NCI-H82 (cell line): ENCODE measurements at regions not wholly inside any gene's neighbourhood (a gene's known extent, or its start where the extent isn't known, plus 50 kb on each side); places are given as distances from the start of the nearest gene placed in this dataset.
"Not testable (repeated sequence)": the region's sequence is repeated elsewhere in the genome, so short reads cannot be mapped to it uniquely, and the experiment has no call there.

Experiments
- DNase-seq: peaks from one replicate; lab custom pipeline; 2025; lab: John Stamatoyannopoulos, UW

- no peak for DNase-seq
Measured at GRCh38 chr9:96156171-96156974, 145.6 kb downstream of the HSD17B3 start.

GRCh38 chr9:96154081-96154480 is 147.9 kb downstream of the HSD17B3 start:
- DNase-seq: no peak

GRCh38 chr9:96152550-96152949 is 149.4 kb downstream of the HSD17B3 start:
- no peak for DNase-seq

- DNase-seq: no peak
Measured at GRCh38 chr9:96150324-96151227, 151.4 kb downstream of the HSD17B3 start.

GRCh38 chr9:96149533-96150280 is 152.3 kb downstream of the HSD17B3 start:
- no peak for DNase-seq

GRCh38 chr9:96148634-96149532 is 153.1 kb downstream of the HSD17B3 start:
- no peak for DNase-seq

- DNase-seq: not testable (repeated sequence)
Measured at GRCh38 chr9:96147029-96147428, 154.9 kb downstream of the HSD17B3 start.

DNA sequence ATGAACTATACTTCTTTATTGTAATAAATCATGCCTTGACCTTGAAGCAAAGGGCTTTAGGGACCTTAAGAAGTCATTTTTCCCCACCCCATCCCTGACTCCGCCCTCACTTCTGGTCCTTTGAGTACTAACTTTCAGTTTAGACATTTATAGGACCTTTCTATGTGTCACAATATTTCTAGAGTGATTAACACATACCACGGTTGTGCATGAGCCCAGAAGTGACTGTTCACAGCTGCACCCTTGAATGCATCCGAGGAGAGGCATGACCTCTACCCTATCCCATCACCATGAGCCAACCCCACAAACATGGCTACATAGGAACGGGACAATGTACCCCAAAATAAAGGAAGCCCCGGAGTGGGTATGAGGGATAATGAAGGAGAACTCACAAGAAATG is 160.3 kb downstream of the HSD17B3 start:
- DNase-seq: no peak

DNA sequence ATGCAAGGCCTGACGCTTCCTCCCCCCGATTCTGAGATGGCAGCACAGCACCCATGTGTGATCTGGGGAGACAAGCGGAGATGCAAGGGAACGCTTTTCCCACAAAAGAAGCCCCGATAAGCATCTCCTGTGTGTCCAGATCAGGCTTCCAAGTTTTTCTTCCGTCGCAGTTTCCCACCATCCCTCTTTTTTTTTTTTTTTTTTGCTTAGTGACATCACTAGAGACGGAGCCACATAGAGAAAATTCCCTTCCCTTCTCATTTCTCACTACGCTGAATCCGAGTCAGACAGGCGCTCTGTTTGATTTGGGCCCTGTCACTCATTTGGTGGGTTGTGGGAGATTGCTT is 160.9 kb downstream of the HSD17B3 start:
- DNase-seq: no peak

DNA sequence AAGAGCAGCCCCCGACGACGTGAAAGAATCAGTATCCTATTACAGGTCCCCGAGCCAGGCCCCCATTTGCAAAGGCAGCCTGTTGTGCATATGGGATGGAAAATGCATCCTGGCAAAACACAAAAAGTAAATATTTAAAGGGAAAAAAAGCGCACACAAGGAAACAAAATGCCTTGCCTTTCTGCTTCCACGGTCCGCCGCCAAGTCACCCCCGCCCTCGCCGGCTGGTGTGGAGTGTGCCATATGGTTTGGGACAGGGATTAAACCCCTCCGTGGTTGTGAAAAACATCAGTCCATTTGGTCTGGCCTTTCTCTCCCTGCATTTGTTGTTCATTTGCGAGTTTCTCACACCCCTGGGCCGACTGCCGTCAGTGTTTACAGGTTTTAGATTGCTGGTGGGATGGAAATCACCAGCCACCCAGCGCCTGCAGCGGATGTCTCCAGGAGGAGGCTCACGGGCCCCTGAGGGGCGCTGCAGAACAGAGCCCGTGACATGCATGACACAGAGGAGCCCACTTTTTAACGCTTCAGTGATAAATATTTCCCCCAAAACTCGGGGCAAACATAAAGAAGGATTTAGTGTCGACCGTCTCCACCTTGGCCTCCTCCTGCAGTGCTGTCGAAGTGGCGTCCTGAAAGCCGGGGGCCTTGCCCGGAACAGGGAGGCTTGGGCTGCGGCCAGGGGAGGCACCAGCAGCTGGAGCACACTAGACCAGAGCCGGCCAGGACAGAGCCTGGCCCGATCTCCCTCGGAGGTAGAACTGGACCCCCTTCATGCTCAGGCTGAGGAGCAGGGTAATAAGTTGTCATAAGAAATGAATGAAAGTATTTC is 161.5 kb downstream of the HSD17B3 start:
- DNase-seq: peak; percentile 82

DNA sequence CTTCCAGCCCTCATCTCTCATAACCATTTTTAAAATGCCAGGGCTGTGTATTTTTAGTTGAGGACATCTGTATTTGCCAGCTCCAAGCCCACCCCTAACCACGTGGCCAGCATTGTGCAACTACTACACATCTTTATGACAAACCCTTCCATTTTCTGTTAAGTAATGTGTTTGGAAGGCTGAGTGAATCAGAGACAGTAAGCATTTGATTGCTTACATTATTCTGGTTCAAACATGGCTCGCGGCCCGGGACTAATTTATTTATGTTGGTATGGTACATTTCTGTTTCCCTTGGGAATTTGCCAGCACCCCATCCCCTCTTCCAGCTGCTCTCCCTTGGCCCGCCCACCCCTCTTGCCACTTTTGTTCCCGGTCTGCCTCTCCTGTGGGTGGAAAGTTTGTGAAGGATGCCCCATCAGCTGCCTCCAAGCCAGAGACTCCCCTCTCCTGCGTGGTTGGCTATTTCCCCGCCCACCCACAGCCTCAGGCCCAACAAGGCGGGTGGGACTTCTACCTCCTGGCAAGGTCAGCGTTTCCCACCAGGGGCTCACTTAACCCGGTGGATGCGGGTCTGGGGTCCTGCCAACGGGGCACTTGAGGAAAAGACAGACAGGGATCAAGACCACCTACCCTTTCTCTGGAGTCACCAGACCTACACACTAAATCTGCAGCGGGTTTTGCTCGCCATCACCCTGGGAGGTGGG is 162.2 kb downstream of the HSD17B3 start:
- DNase-seq: peak; percentile 55

DNA sequence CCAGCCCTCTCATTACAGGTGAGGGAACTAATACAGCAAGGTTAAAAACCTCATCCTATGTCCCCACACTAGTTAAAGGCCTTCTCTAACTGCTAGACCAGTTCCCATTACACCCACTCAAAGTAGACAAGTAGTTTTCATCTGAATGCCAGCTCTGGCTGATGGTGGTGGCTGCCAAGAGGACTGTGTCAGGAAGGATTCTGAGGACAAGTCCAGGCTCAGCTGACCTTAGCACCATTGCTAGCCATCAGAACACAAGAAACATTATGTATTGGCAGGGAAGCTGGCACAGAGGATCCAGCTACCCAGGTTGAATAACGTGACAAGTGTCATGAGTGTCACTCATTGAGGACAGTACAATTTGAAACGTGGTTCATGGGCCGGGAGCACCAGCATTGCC is 163.4 kb downstream of the HSD17B3 start:
- DNase-seq: no peak

DNA sequence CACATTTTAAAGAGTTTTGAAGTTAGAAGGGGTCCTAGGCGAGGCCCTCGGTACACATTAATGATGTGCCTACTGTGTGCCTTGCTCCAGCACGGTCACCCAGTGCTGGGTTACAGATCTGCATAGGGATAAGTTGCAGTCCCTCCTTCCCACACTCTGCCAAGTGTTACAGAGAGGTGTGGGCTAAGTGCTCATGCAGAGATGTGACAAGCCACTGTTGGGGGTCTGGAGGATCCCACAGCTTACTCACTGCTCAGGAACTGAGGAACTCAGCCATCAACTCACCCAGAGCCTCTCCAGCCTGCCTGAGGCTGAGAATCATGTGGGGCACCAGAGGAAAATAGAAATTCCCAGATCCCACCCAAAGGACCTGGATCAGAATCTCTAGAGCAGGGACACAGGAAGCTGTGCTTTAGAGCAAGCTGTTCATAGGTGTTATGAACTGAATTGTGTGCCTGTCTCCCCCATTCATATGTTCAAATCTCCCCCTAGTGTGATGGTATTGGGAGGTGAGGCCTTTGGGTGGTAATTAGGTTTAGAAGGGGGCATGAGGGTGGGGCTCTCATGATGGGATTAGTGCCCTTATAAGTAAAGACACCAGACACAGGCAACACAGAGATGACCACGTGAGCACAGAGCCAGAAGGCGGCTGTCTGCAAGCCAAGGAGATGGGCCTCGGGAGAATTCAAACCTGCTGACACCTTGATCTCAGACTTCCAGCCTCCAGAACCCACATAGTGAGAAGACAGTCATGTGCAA is 164.1 kb downstream of the HSD17B3 start:
- peak; percentile 57 for DNase-seq

GRCh38 chr9:96136992-96137670 is 164.8 kb downstream of the HSD17B3 start:
- DNase-seq: no peak

GRCh38 chr9:96135753-96136290 is 166.2 kb downstream of the HSD17B3 start:
- DNase-seq: no peak

DNA sequence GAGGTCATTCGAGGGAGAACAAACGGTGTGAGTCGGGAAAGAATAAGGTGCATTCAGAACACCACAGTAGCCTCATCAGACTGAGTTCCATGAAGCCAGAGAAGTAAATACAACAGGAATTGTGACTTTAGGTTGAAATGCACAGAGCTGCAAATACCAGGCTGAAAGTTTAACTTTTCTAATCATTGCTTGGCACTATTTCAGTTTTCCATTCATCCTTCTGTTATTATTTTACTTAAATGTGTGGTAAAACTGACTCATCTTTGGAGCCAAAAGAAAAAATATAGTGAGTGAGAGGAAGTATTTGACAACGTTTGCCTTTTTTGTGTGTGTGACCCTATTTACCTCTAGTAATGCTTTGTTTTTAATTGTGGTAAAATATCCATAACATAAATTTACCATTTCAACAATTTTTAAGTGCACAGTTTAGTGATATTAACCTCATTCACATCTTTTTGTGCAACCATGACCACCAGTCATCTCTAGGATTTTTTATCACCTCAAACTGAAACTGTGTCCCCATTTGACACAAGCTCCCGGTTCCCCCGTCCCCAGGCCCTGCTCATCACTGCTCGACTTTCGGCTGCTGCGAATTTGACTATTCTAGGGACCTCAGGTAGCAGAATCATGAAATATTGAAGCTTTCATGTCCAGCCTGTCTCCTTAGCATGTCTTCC is 166.8 kb downstream of the HSD17B3 start:
- no peak for DNase-seq

DNA sequence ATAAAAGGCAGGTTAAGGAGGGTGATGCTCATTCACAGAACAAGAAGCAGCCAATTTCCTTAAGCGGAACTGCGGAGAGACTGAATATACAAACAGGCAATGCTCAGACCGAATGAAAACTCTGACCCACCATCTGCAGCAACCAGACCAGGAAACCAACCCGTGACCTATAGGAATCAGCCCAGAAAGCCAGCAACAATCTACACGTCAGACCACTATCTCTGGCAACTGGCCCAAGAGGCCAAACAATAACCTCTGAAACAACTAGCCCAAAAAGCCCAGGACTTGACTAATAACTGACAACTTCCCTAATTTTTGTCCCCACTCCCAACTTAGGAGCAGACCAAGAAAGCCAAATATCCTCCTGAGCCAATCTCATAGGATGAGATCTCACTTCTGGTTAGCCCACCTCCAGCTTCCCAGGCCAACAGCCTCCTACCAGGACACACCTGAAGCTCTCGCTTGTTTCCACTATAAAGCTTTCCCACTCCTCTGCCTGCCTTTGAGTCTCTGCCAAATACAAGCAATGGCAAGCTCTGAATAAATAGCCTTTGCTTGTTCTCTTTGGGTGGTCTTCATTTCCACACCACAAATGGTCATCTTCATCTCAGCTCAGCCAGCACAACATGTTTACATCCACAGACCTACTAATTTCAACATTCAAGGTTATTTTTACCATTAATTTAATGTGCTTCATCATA is 168.5 kb downstream of the HSD17B3 start:
- no peak for DNase-seq
